ENCODE measurements at regions not wholly inside any gene's neighbourhood (a gene's known extent, or its start where the extent isn't known, plus 50 kb on each side); places are given as distances from the start of the nearest gene placed in this dataset.

- no peak overlapping the region for H3K4me2 ChIP-seq (ENCODE audit: low read length)
- H3K27ac ChIP-seq (ENCODE audit: low read length) = no peak overlapping the region
- TF ChIP-seq TAF1 (IDR thresholded peaks at IDR 0.05; ENCODE audit: low read depth) = no peak
- TF ChIP-seq EZH2 (IDR thresholded peaks at IDR 0.05; ENCODE audit: borderline replicate concordance, insufficient read depth, low read length, poor library complexity, severe bottlenecking) = no peak
- TF ChIP-seq CTCF (IDR thresholded peaks at IDR 0.05; ENCODE audit: poor library complexity, severe bottlenecking) = no peak
- no peak for TF ChIP-seq RAD21 (conservative IDR thresholded peaks at IDR 0.05)
- no peak for TF ChIP-seq EP300 (conservative IDR thresholded peaks at IDR 0.05; ENCODE audit: poor library complexity, severe bottlenecking)
- no peak for TF ChIP-seq SMC3 (conservative IDR thresholded peaks at IDR 0.05; ENCODE audit: poor library complexity)
- TF ChIP-seq REST (IDR thresholded peaks at IDR 0.05; ENCODE audit: borderline replicate concordance) = no peak
- no peak for TF ChIP-seq MXI1 (conservative IDR thresholded peaks at IDR 0.05; ENCODE audit: poor library complexity, severe bottlenecking)
- TF ChIP-seq POLR2AphosphoS5 (IDR thresholded peaks at IDR 0.05) = no peak
Observed at GRCh38 chr13:48923376-48923775, 52.3 kb upstream of the FNDC3A start.

GRCh38 chr13:48925001-48925400 is 50.7 kb upstream of the FNDC3A start:
- TF ChIP-seq CTCF (IDR thresholded peaks at IDR 0.05; ENCODE audit: poor library complexity, severe bottlenecking) (no peak), EP300 (conservative IDR thresholded peaks at IDR 0.05; ENCODE audit: poor library complexity, severe bottlenecking) (no peak), MXI1 (conservative IDR thresholded peaks at IDR 0.05; ENCODE audit: poor library complexity, severe bottlenecking) (no peak), REST (IDR thresholded peaks at IDR 0.05; ENCODE audit: borderline replicate concordance) (no peak), TAF1 (IDR thresholded peaks at IDR 0.05; ENCODE audit: low read depth) (no peak), RAD21 (conservative IDR thresholded peaks at IDR 0.05) (no peak), POLR2AphosphoS5 (IDR thresholded peaks at IDR 0.05) (no peak), SMC3 (conservative IDR thresholded peaks at IDR 0.05; ENCODE audit: poor library complexity) (no peak), EZH2 (IDR thresholded peaks at IDR 0.05; ENCODE audit: borderline replicate concordance, insufficient read depth, low read length, poor library complexity, severe bottlenecking) (no peak)
- H3K4me3 ChIP-seq (ENCODE audit: low read length) = no peak overlapping the region
- H3K4me2 ChIP-seq (ENCODE audit: low read length) = no peak overlapping the region
- H3K9me3 ChIP-seq (ENCODE audit: low read length) = no peaks in the 10 kb centered on the region
- H4K20me1 ChIP-seq (ENCODE audit: insufficient read depth) = no peaks in the 10 kb centered on the region
- no peaks in the 10 kb centered on the region for H3K27me3 ChIP-seq (ENCODE audit: insufficient read depth, low read depth, low read length)
- H3K27ac ChIP-seq (ENCODE audit: low read length) = no peak overlapping the region
- H2AFZ ChIP-seq (ENCODE audit: low read depth, low read length) = no peak overlapping the region
- no peaks in the 10 kb centered on the region for H3F3A ChIP-seq (ENCODE audit: insufficient read depth, low read length, poor library complexity, severe bottlenecking)
- no peak overlapping the region for H3K9ac ChIP-seq (ENCODE audit: low read length)
- H3K36me3 ChIP-seq (ENCODE audit: insufficient read depth, low read length) = no peaks in the 10 kb centered on the region
- no peaks in the 10 kb centered on the region for H3K79me2 ChIP-seq (replicated peaks; ENCODE audit: insufficient read depth, low read length)
- H3K9me2 ChIP-seq (ENCODE audit: insufficient read depth, low read length) = no peaks in the 10 kb centered on the region

More at GRCh38 chr13:48923376-48923775, 52.3 kb upstream of the FNDC3A start:
- no peak overlapping the region for H3K4me3 ChIP-seq (ENCODE audit: low read length)
- H3K9ac ChIP-seq (ENCODE audit: low read length) = no peak overlapping the region
- no peak overlapping the region for H2AFZ ChIP-seq (ENCODE audit: low read depth, low read length)
- H3K9me3 ChIP-seq (ENCODE audit: low read length) = no peaks in the 10 kb centered on the region
- H3K36me3 ChIP-seq (ENCODE audit: insufficient read depth, low read length) = no peaks in the 10 kb centered on the region
- no peaks in the 10 kb centered on the region for H3K9me2 ChIP-seq (ENCODE audit: insufficient read depth, low read length)
- H3K27me3 ChIP-seq (ENCODE audit: insufficient read depth, low read depth, low read length) = no peaks in the 10 kb centered on the region
- no peaks in the 10 kb centered on the region for H4K20me1 ChIP-seq (ENCODE audit: insufficient read depth)
- H3K79me2 ChIP-seq (replicated peaks; ENCODE audit: insufficient read depth, low read length) = no peaks in the 10 kb centered on the region
- no peaks in the 10 kb centered on the region for H3F3A ChIP-seq (ENCODE audit: insufficient read depth, low read length, poor library complexity, severe bottlenecking)

Data from neural cell (in vitro differentiated cells).